Inflammatory macrophage (primary cell): ENCODE measurements at regions not wholly inside any gene's neighbourhood (a gene's known extent, or its start where the extent isn't known, plus 50 kb on each side); places are given as distances from the start of the nearest gene placed in this dataset.
A peak's percentile ranks its signal among the peaks of the same experiment; 100 is the strongest.
"Not testable (repeated sequence)": the region's sequence is repeated elsewhere in the genome, so short reads cannot be mapped to it uniquely, and the experiment has no call there.

Source experiments
- DNase-seq, 2 donors: peaks; one replicate each; pipeline ENCODE4 v3.0.0-alpha.2; 2020 to 2022

GRCh38 chr3:152622811-152623167 is 212.1 kb upstream of the P2RY1 start:
- DNase-seq: no peak

GRCh38 chr3:152623286-152623911 is 211.5 kb upstream of the P2RY1 start:
- DNase-seq: peak in 1 of 2 donors; percentile 6

GRCh38 chr3:152626226-152626625 is 208.7 kb upstream of the P2RY1 start:
- DNase-seq: no peak

GRCh38 chr3:152628496-152628895 is 206.4 kb upstream of the P2RY1 start:
- DNase-seq: no peak

- no peak for DNase-seq
Observed at GRCh38 chr3:152629363-152630122, 205.4 kb upstream of the P2RY1 start.

GRCh38 chr3:152635389-152635788 is 199.5 kb upstream of the P2RY1 start:
- DNase-seq: no peak

- DNase-seq: no peak
Observed at GRCh38 chr3:152636651-152637050, 198.3 kb upstream of the P2RY1 start.

- DNase-seq: no peak
Observed at GRCh38 chr3:152638214-152638613, 196.7 kb upstream of the P2RY1 start.

GRCh38 chr3:152638707-152639450 is 196.1 kb upstream of the P2RY1 start:
- no peak for DNase-seq

- no peak for DNase-seq
Observed at GRCh38 chr3:152641198-152641597, 193.7 kb upstream of the P2RY1 start.

GRCh38 chr3:152642658-152643057 is 192.3 kb upstream of the P2RY1 start:
- no peak for DNase-seq

GRCh38 chr3:152644478-152644877 is 190.5 kb upstream of the P2RY1 start:
- DNase-seq: no peak

GRCh38 chr3:152646004-152646403 is 188.9 kb upstream of the P2RY1 start:
- DNase-seq: no peak

- DNase-seq: no peak
Observed at GRCh38 chr3:152650177-152650576, 184.8 kb upstream of the P2RY1 start.

- DNase-seq: not testable (repeated sequence)
Observed at GRCh38 chr3:152650923-152651322, 184.0 kb upstream of the P2RY1 start.

- DNase-seq: peak; percentile 39 to 56
Observed at GRCh38 chr3:152656214-152656971, 178.5 kb upstream of the P2RY1 start.

- DNase-seq: no peak
Observed at GRCh38 chr3:152656972-152657355, 178.0 kb upstream of the P2RY1 start.

- no peak for DNase-seq
Observed at GRCh38 chr3:152658977-152659720, 175.8 kb upstream of the P2RY1 start.

GRCh38 chr3:152662157-152662556 is 172.8 kb upstream of the P2RY1 start:
- DNase-seq: no peak

- DNase-seq: no peak
Observed at GRCh38 chr3:152664766-152665165, 170.2 kb upstream of the P2RY1 start.

- no peak for DNase-seq
Observed at GRCh38 chr3:152667267-152667666, 167.7 kb upstream of the P2RY1 start.

- no peak for DNase-seq
Observed at GRCh38 chr3:152669560-152669959, 165.4 kb upstream of the P2RY1 start.
